Smooth muscle cell (in vitro differentiated cells): ENCODE measurements at regions not wholly inside any gene's neighbourhood (a gene's known extent, or its start where the extent isn't known, plus 50 kb on each side); places are given as distances from the start of the nearest gene placed in this dataset.
"Not testable (repeated sequence)": the region's sequence is repeated elsewhere in the genome, so short reads cannot be mapped to it uniquely, and the experiment has no call there.

Source experiments
- DNase-seq: peaks from one replicate; lab custom pipeline; 2025; ENCODE audit not compliant: unreplicated experiment; lab: John Stamatoyannopoulos, UW
- H2AFZ ChIP-seq: fragments of 200-600 bp; sonication (generic); 2 replicates; pipeline ENCODE4 v1.6.0; 2016; ENCODE audit warnings: antibody characterized with exemption, low read depth, mild to moderate bottlenecking
- H3F3A ChIP-seq: fragments of 200-600 bp; sonication (generic); 2 replicates; pipeline ENCODE4 v1.6.0; 2017; ENCODE audit warnings: antibody characterized with exemption, low read depth
- H3K27ac ChIP-seq: fragments of 200-600 bp; sonication (generic); 2 replicates; pipeline ENCODE4 v1.5.1; 2016; ENCODE audit warnings: low read depth, mild to moderate bottlenecking
- H3K27me3 ChIP-seq: fragments of 200-600 bp; sonication (generic); 2 replicates; pipeline ENCODE4 v1.6.1; 2016; ENCODE audit warnings: low read depth, mild to moderate bottlenecking
- H3K36me3 ChIP-seq: fragments of 200-600 bp; sonication (generic); 2 replicates; pipeline ENCODE4 v1.5.1; 2016; ENCODE audit warnings: low read depth
- H3K4me1 ChIP-seq: fragments of 200-600 bp; sonication (generic); 2 replicates; pipeline ENCODE4 v1.5.1; 2016; ENCODE audit warnings: low read depth
- H3K4me2 ChIP-seq: fragments of 200-600 bp; sonication (generic); 2 replicates; pipeline ENCODE4 v1.6.0; 2016; ENCODE audit warnings: mild to moderate bottlenecking
- H3K4me3 ChIP-seq: fragments of 200-600 bp; sonication (generic); 2 replicates; pipeline ENCODE4 v1.5.1; 2016; ENCODE audit warnings: mild to moderate bottlenecking
- H3K79me2 ChIP-seq: fragments of 200-600 bp; sonication (generic); 2 replicates; pipeline ENCODE4 v1.6.0; 2016; ENCODE audit warnings: low read depth, mild to moderate bottlenecking
- H3K9ac ChIP-seq: fragments of 200-600 bp; sonication (generic); 2 replicates; pipeline ENCODE4 v1.6.0; 2016; ENCODE audit warnings: low read depth
- H3K9me3 ChIP-seq: fragments of 200-600 bp; sonication (generic); replicated peaks from 2 replicates; pipeline ENCODE4 v1.5.1; 2016; ENCODE audit warnings: low read depth
- H4K20me1 ChIP-seq: fragments of 200-600 bp; sonication (generic); 2 replicates; pipeline ENCODE4 v1.6.0; 2016; ENCODE audit warnings: low read depth
- CTCF ChIP-seq: fragments of 200-600 bp; sonication (generic); IDR thresholded peaks from 2 replicates; pipeline ENCODE4 v1.5.1; 2017; ENCODE audit warnings: borderline replicate concordance, mild to moderate bottlenecking, antibody characterized with exemption; ENCODE audit not compliant: insufficient read depth, poor library complexity, severe bottlenecking
- WGBS: methylation state at CpG from one replicate; pipeline ENCODE4 v1.1.7; 2016; ENCODE audit warnings: low lambda C conversion rate; 5-methylcytosine and 5-hydroxymethylcytosine counted together

GRCh38 chr5:25327172-25327571, 682.4 kb upstream of the CDH10 start:
- Histone ChIP-seq H3K79me2 (no peaks in the 10 kb centered on the region), H3K9me3 (no peaks in the 10 kb centered on the region), H4K20me1 (no peaks in the 10 kb centered on the region), H2AFZ (no peak overlapping the region), H3K9ac (no peak overlapping the region), H3K27me3 (no peaks in the 10 kb centered on the region), H3K36me3 (no peaks in the 10 kb centered on the region), H3F3A (no peaks in the 10 kb centered on the region), H3K4me3 (no peak overlapping the region), H3K4me2 (no peak overlapping the region), H3K4me1 (no peaks in the 10 kb centered on the region), H3K27ac (no peak overlapping the region)
- no peak for DNase-seq
- WGBS, result 96% methylated on average over 2 of the region's 2 CpGs
- no peak for TF ChIP-seq CTCF

DNA sequence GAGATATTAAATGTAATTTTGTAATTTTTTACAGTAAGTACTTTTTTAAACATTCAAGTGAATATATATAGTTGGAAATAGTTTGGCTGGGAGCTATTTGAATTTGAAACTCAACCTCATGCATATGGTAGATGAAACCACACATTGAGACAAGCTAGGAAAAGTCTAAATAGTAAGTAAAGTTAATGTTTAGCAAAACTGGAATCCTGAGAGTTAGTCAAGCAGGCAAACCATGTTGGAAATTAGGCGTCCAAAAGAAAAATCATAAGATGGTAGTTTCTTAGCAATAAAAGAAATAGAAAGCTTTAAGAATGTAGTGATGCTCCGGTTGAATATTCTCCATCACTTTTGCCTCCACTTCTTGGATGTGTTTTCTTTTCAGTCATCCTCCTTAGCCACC, 657.1 kb upstream of the CDH10 start:
- H3F3A ChIP-seq, result no peaks in the 10 kb centered on the region
- WGBS, result 98% methylated on average over 2 of the region's 2 CpGs
- H3K79me2 ChIP-seq, result no peaks in the 10 kb centered on the region
- H3K27ac ChIP-seq, result no peak overlapping the region
- H3K9me3 ChIP-seq, result no peaks in the 10 kb centered on the region
- no peak overlapping the region for H3K9ac ChIP-seq
- H3K4me3 ChIP-seq, result no peak overlapping the region
- no peak for DNase-seq
- H3K36me3 ChIP-seq, result no peaks in the 10 kb centered on the region
- no peaks in the 10 kb centered on the region for H3K27me3 ChIP-seq
- no peak overlapping the region for H2AFZ ChIP-seq
- H3K4me1 ChIP-seq, result no peaks in the 10 kb centered on the region
- no peak for TF ChIP-seq CTCF
- H4K20me1 ChIP-seq, result no peaks in the 10 kb centered on the region
- no peak overlapping the region for H3K4me2 ChIP-seq

GRCh38 chr5:25295067-25295466, 650.3 kb upstream of the CDH10 start:
- Histone ChIP-seq H3K9ac (no peak overlapping the region), H3K4me1 (no peaks in the 10 kb centered on the region), H3F3A (no peaks in the 10 kb centered on the region), H2AFZ (no peak overlapping the region), H3K27ac (no peak overlapping the region), H3K4me2 (no peak overlapping the region), H4K20me1 (no peaks in the 10 kb centered on the region), H3K79me2 (no peaks in the 10 kb centered on the region), H3K4me3 (no peak overlapping the region), H3K9me3 (no peaks in the 10 kb centered on the region), H3K27me3 (no peaks in the 10 kb centered on the region), H3K36me3 (no peaks in the 10 kb centered on the region)
- DNase-seq, result no peak
- WGBS, result 71% methylated on average over 3 of the region's 3 CpGs
- TF ChIP-seq CTCF, result no peak

GRCh38 chr5:25289766-25290165, 645.0 kb upstream of the CDH10 start:
- not testable (repeated sequence) for H4K20me1 ChIP-seq, DNase-seq, H3K27me3 ChIP-seq, H3F3A ChIP-seq, H2AFZ ChIP-seq, H3K9ac ChIP-seq, H3K27ac ChIP-seq, H3K36me3 ChIP-seq, H3K79me2 ChIP-seq, H3K4me3 ChIP-seq, H3K4me2 ChIP-seq, H3K4me1 ChIP-seq, H3K9me3 ChIP-seq
- 98% methylated on average over 2 of the region's 2 CpGs for WGBS
